ENCODE measurements at regions not wholly inside any gene's neighbourhood (a gene's known extent, or its start where the extent isn't known, plus 50 kb on each side); places are given as distances from the start of the nearest gene placed in this dataset.

DNA sequence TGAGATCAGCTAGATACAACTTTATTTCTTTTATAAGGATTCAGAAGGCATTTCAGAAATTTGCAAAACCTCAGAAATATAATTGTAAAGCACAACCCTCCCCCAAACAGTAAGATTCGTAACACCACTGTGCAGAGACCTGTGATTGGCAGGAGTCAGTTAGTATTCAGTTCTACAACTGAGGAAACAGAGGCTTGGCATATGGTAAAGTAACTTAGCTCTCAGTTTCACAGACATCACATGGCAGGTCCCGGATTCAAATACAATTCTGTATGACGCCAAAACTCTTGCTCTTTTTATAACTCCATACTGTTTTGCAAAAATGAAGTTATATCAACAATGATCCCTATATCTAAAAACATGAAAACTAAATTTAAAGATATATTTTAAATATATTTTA lies 225.6 kb upstream of the LMCD1 start:
- DNase-seq (ENCODE audit: missing footprints): no peak
- intact Hi-C loops (cut with DNase I): no loop called here
- no peak for ATAC-seq

GRCh38 chr3:8276506-8276905 lies 225.1 kb upstream of the LMCD1 start:
- intact Hi-C loops (cut with DNase I): no loop called here
- ATAC-seq (no peak), DNase-seq (ENCODE audit: missing footprints) (no peak)

- ATAC-seq (no peak), DNase-seq (ENCODE audit: missing footprints) (no peak)
- intact Hi-C loops (cut with DNase I): no loop called here
Observed at GRCh38 chr3:8278448-8278847, 223.2 kb upstream of the LMCD1 start.

DNA sequence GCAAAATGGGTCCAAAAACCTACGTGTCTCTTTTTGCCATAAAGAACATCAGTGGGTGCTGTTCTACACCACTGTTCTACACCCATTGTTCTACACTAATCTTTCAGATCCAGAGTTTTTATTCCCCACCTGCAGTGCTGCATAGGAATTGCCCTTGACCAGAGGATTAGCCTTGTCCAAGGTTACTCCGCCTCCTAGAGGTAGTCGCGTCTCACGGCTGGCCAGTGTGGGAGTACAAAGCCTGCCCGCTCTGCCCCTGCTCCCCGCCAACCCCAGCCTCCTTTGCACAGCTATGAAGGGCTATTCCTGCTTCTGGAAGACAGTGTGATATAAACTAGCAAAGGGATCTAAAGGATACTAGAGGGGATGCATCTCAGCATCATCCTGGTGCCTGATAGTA lies 222.1 kb upstream of the LMCD1 start:
- intact Hi-C loops (cut with DNase I): no loop called here
- ATAC-seq (no peak), DNase-seq (ENCODE audit: missing footprints) (no peak)

- no peak for DNase-seq (ENCODE audit: missing footprints)
- intact Hi-C loops (cut with DNase I): no loop called here
- no peak for ATAC-seq
Observed at GRCh38 chr3:8279886-8280550, 221.6 kb upstream of the LMCD1 start.

- DNase-seq (ENCODE audit: missing footprints): no peak
- ATAC-seq: peak; percentile 16
- intact Hi-C loops (cut with DNase I): no loop called here
Observed at GRCh38 chr3:8282541-8283165, 219.0 kb upstream of the LMCD1 start.

- no peak for ATAC-seq
- intact Hi-C loops (cut with DNase I): no loop called here
- DNase-seq (ENCODE audit: missing footprints): no peak
Observed at GRCh38 chr3:8283193-8283592, 218.4 kb upstream of the LMCD1 start.

DNA sequence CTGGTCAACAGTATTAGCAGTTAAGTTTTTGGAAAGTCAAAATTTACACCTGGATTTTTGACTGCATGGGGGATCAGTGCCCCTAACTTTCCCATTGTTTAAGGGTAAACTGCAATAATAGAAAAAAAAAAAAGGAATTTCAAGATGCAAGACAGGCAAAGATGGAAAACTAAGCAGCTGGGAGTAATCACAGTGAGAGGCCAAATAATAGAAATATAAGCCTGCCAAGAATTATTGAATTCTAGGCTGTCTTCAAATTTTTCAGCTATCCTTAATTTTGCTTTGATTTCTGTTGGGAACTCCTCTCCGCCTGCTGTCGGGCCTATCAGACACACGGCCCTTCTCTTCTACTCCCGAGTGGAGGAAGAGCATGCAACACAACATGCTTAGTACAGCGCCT lies 215.5 kb upstream of the LMCD1 start:
- no peak for ATAC-seq
- intact Hi-C loops (cut with DNase I): no loop called here
- no peak for DNase-seq (ENCODE audit: missing footprints)

GRCh38 chr3:8286749-8287148 lies 214.9 kb upstream of the LMCD1 start:
- intact Hi-C loops (cut with DNase I): no loop called here
- DNase-seq (ENCODE audit: missing footprints) (no peak), ATAC-seq (no peak)

DNA sequence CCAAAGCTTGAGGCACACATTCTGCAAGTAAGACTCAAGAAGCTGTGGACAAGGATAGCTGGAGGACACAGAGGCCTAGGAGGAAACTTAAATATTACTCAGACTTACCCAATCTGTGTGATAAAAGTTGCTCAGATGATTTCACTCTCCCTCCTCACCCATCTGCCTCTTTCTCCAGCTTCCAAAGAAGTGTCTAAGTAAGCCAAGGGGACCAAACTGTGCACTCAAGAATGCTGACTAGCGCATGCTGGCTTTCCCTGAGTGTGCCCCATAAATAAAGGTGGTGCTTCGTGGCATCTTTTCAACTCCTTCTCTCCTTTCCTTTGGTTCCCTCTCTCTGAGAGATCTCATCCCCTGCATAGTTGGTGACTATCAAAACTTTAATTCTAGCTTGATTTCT lies 211.0 kb upstream of the LMCD1 start:
- intact Hi-C loops (cut with DNase I): no loop called here
- DNase-seq (ENCODE audit: missing footprints) (no peak), ATAC-seq (no peak)

- DNase-seq (ENCODE audit: missing footprints): no peak
- ATAC-seq: no peak
- intact Hi-C loops (cut with DNase I): no loop called here
Observed at GRCh38 chr3:8296461-8296860, 205.2 kb upstream of the LMCD1 start.

DNA sequence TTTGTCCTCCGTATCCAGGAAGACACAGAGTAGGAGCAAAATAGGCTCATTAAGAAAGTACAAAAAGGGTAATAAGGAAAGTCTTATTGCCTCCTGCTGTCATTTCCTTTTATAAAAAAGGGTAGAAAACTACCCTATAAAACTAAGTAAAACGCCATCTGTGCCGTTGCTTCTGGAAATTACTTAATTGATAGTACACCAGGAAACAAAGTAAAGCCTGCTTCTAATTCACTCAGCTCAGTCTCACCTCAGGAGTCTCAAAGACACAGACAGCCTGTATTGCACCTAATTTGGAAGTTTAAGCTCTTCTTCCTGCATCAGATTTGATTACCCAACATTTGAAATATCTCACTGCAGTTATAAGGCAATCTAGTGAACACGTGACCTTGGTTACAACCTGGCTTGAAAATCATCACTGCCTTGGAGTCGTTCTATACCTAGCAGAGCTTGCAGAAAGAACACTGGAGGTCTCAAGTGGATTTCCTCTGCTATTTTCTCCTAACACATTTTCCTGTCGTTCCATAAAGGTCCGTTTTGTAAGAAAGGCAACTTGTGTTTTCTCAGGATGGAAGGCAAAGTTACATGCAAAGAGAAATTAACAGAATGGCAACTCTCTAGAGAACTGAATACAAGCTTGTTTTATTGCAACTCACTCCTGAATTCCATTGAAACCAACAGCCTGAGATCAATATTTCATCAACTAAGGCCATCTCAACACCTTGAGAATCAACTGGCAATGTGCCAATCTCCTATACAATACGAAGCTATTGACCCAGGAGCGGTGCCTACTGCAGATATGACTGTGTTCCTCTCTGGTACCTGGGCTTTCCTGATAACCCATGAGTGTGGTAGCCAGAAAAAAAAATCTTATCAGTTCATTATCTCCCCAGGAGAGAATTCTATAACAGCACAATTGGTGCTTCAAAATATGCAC lies 203.3 kb upstream of the LMCD1 start:
- ATAC-seq (no peak), DNase-seq (ENCODE audit: missing footprints) (no peak)
- intact Hi-C loops (cut with DNase I): no loop called here

GRCh38 chr3:8301977-8302735 lies 199.5 kb upstream of the LMCD1 start:
- ATAC-seq (no peak), DNase-seq (ENCODE audit: missing footprints) (no peak)
- intact Hi-C loops (cut with DNase I): no loop called here

DNA sequence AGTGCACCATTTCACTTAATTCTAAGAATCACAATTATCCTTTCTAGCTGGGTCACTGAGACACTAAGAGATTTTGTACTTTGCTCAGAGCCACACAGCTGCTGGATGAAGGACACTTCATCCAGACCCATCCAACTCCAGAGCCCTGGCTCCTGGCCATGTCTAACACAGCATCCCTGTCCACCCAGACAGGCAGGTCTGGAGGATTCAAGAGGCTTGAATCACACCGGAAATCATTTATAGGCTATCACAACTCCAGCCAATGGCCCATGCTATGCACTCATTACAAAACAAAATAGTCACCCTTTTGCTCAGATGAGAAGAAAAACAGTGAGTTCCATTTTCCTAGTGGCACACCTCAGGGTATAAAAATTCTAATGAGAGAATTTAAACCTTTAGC lies 198.2 kb upstream of the LMCD1 start:
- DNase-seq (ENCODE audit: missing footprints) (no peak), ATAC-seq (no peak)
- intact Hi-C loops (cut with DNase I): no loop called here

- intact Hi-C loops (cut with DNase I): no loop called here
- no peak for DNase-seq (ENCODE audit: missing footprints)
- no peak for ATAC-seq
Observed at GRCh38 chr3:8305371-8305770, 196.3 kb upstream of the LMCD1 start.

- ATAC-seq (no peak), DNase-seq (ENCODE audit: missing footprints) (no peak)
- intact Hi-C loops (cut with DNase I): no loop called here
Observed at GRCh38 chr3:8307545-8308110, 194.0 kb upstream of the LMCD1 start.

- no peak for ATAC-seq
- no peak for DNase-seq (ENCODE audit: missing footprints)
- intact Hi-C loops (cut with DNase I): no loop called here
Observed at GRCh38 chr3:8311321-8311720, 190.3 kb upstream of the LMCD1 start.

- intact Hi-C loops (cut with DNase I): no loop called here
- DNase-seq (ENCODE audit: missing footprints) (no peak), ATAC-seq (no peak)
Observed at GRCh38 chr3:8312685-8313084, 188.9 kb upstream of the LMCD1 start.
